KOPT-K1 (cell line): ENCODE measurements at regions not wholly inside any gene's neighbourhood (a gene's known extent, or its start where the extent isn't known, plus 50 kb on each side); places are given as distances from the start of the nearest gene placed in this dataset.

Experiments
- H3K27ac ChIP-seq: fragments of 200-600 bp; sonication (generic); 2 replicates; pipeline ENCODE4 v1.5.1; 2016; ENCODE audit warnings: antibody characterized with exemption, mild to moderate bottlenecking, low read depth, low read length; ENCODE audit not compliant: poor library complexity, severe bottlenecking
- H3K36me3 ChIP-seq: fragments of 200-600 bp; sonication (generic); 2 replicates; pipeline ENCODE4 v1.5.1; 2017; ENCODE audit warnings: antibody characterized with exemption, mild to moderate bottlenecking, low read length, moderate library complexity; ENCODE audit not compliant: insufficient read depth
- H3K9me3 ChIP-seq: fragments of 200-600 bp; sonication (generic); 2 replicates; pipeline ENCODE4 v1.5.1; 2017; ENCODE audit warnings: antibody characterized with exemption, low read length, mild to moderate bottlenecking; ENCODE audit not compliant: insufficient read depth, poor library complexity, severe bottlenecking

- Histone ChIP-seq H3K36me3 (no peaks in the 10 kb centered on the region), H3K27ac (no peak overlapping the region), H3K9me3 (no peaks in the 10 kb centered on the region)
Measured at GRCh38 chr7:26102176-26102575, 49.8 kb upstream of the NFE2L3 start.
